ENCODE measurements at regions not wholly inside any gene's neighbourhood (a gene's known extent, or its start where the extent isn't known, plus 50 kb on each side); places are given as distances from the start of the nearest gene placed in this dataset.

DNA sequence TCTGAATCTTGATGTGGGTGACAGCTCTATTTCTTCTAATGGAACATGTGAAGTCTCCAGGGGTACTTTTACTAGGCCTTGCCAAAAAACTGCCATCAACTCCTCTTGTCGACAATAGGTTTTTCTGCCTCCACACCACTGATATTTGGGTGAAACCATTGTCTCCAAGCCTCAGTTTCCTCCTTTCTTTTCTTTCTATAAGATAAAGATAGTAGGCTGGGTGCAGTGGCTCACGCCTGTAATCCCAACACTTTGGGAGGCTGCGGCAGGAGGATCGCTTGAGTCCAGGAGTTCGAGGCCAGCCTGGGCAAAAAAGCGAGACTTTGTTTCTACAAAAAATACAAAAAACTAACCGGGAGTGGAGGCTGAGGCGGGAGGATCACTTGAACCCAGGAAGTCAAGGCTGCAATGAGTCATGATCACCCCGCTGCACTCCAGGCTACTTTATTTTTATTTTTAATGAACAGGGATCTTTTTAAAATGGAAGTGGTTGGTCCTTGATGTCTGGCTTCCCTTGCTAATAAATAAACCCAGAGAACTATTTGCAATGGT, 159.9 kb upstream of the TNFAIP3 start (continued):
- TF ChIP-seq, protein P1, sequence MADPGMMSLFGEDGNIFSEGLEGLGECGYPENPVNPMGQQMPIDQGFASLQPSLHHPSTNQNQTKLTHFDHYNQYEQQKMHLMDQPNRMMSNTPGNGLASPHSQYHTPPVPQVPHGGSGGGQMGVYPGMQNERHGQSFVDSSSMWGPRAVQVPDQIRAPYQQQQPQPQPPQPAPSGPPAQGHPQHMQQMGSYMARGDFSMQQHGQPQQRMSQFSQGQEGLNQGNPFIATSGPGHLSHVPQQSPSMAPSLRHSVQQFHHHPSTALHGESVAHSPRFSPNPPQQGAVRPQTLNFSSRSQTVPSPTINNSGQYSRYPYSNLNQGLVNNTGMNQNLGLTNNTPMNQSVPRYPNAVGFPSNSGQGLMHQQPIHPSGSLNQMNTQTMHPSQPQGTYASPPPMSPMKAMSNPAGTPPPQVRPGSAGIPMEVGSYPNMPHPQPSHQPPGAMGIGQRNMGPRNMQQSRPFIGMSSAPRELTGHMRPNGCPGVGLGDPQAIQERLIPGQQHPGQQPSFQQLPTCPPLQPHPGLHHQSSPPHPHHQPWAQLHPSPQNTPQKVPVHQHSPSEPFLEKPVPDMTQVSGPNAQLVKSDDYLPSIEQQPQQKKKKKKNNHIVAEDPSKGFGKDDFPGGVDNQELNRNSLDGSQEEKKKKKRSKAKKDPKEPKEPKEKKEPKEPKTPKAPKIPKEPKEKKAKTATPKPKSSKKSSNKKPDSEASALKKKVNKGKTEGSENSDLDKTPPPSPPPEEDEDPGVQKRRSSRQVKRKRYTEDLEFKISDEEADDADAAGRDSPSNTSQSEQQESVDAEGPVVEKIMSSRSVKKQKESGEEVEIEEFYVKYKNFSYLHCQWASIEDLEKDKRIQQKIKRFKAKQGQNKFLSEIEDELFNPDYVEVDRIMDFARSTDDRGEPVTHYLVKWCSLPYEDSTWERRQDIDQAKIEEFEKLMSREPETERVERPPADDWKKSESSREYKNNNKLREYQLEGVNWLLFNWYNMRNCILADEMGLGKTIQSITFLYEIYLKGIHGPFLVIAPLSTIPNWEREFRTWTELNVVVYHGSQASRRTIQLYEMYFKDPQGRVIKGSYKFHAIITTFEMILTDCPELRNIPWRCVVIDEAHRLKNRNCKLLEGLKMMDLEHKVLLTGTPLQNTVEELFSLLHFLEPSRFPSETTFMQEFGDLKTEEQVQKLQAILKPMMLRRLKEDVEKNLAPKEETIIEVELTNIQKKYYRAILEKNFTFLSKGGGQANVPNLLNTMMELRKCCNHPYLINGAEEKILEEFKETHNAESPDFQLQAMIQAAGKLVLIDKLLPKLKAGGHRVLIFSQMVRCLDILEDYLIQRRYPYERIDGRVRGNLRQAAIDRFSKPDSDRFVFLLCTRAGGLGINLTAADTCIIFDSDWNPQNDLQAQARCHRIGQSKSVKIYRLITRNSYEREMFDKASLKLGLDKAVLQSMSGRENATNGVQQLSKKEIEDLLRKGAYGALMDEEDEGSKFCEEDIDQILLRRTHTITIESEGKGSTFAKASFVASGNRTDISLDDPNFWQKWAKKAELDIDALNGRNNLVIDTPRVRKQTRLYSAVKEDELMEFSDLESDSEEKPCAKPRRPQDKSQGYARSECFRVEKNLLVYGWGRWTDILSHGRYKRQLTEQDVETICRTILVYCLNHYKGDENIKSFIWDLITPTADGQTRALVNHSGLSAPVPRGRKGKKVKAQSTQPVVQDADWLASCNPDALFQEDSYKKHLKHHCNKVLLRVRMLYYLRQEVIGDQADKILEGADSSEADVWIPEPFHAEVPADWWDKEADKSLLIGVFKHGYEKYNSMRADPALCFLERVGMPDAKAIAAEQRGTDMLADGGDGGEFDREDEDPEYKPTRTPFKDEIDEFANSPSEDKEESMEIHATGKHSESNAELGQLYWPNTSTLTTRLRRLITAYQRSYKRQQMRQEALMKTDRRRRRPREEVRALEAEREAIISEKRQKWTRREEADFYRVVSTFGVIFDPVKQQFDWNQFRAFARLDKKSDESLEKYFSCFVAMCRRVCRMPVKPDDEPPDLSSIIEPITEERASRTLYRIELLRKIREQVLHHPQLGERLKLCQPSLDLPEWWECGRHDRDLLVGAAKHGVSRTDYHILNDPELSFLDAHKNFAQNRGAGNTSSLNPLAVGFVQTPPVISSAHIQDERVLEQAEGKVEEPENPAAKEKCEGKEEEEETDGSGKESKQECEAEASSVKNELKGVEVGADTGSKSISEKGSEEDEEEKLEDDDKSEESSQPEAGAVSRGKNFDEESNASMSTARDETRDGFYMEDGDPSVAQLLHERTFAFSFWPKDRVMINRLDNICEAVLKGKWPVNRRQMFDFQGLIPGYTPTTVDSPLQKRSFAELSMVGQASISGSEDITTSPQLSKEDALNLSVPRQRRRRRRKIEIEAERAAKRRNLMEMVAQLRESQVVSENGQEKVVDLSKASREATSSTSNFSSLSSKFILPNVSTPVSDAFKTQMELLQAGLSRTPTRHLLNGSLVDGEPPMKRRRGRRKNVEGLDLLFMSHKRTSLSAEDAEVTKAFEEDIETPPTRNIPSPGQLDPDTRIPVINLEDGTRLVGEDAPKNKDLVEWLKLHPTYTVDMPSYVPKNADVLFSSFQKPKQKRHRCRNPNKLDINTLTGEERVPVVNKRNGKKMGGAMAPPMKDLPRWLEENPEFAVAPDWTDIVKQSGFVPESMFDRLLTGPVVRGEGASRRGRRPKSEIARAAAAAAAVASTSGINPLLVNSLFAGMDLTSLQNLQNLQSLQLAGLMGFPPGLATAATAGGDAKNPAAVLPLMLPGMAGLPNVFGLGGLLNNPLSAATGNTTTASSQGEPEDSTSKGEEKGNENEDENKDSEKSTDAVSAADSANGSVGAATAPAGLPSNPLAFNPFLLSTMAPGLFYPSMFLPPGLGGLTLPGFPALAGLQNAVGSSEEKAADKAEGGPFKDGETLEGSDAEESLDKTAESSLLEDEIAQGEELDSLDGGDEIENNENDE (IDR thresholded peaks at IDR 0.05; ENCODE audit: insufficient replicate concordance, low read length): no peak
- TF ChIP-seq RFX5 (IDR thresholded peaks at IDR 0.05; ENCODE audit: borderline replicate concordance, low read depth, low read length): no peak

Data from H1 (cell line).